IMR-90 (cell line): ENCODE measurements at regions not wholly inside any gene's neighbourhood (a gene's known extent, or its start where the extent isn't known, plus 50 kb on each side); places are given as distances from the start of the nearest gene placed in this dataset.

Experiments
- CTCF ChIP-seq: conservative IDR thresholded peaks from 2 replicates; pipeline ENCODE4 v1.5.1; 2012; ENCODE audit warnings: mild to moderate bottlenecking, low read depth, low read length, improper control_type of control experiment
- POLR2A ChIP-seq: IDR thresholded peaks from 2 replicates; pipeline ENCODE4 v1.6.1; 2012; ENCODE audit warnings: mild to moderate bottlenecking, low read depth, low read length

- TF ChIP-seq POLR2A (no peak), CTCF (no peak)
Measured at GRCh38 chr1:80365359-80366021, 1359.0 kb upstream of the ADGRL4 start.
